ENCODE measurements at regions not wholly inside any gene's neighbourhood (a gene's known extent, or its start where the extent isn't known, plus 50 kb on each side); places are given as distances from the start of the nearest gene placed in this dataset.
"Not testable (repeated sequence)": the region's sequence is repeated elsewhere in the genome, so short reads cannot be mapped to it uniquely, and the experiment has no call there.

- Histone ChIP-seq H3K27ac (no peak overlapping the region), H3K4me3 (no peak overlapping the region), H3K36me3 (replicated peaks in 1 of 2) (no peaks in the 10 kb centered on the region), H3K4me1 (replicated peaks in 1 of 2) (no peaks in the 10 kb centered on the region), H3K27me3 (no peaks in the 10 kb centered on the region), H3K9me3 (replicated peaks in 1 of 3) (no peaks in the 10 kb centered on the region)
- no peak for DNase-seq
- intact Hi-C loops (cut with DNase I), result no loop called here
- WGBS, 4 donors, result 44 to 57% (median 50%) methylated on average over 1 of the region's 1 CpG
- TF ChIP-seq CTCF (IDR thresholded peaks at IDR 0.05) (no peak), POLR2A (IDR thresholded peaks at IDR 0.05) (no peak)
Measured at GRCh38 chr6:74439123-74439811, 743.3 kb downstream of the CD109 start.

GRCh38 chr6:74438395-74438794, 742.4 kb downstream of the CD109 start:
- DNase-seq; H3K36me3 ChIP-seq (replicated peaks in 1 of 2); H3K9me3 ChIP-seq (replicated peaks in 1 of 3); H3K4me3 ChIP-seq; intact Hi-C loops (cut with DNase I); H3K4me1 ChIP-seq (replicated peaks in 1 of 2); H3K27me3 ChIP-seq; H3K27ac ChIP-seq: not testable (repeated sequence)
- 60 to 88% (median 72%) methylated on average over 1 of the region's 1 CpG for WGBS, 4 donors

- Histone ChIP-seq H3K36me3 (replicated peaks in 1 of 2) (no peaks in the 10 kb centered on the region), H3K27me3 (no peaks in the 10 kb centered on the region), H3K4me3 (no peak overlapping the region), H3K27ac (no peak overlapping the region), H3K9me3 (replicated peaks in 1 of 3) (no peaks in the 10 kb centered on the region), H3K4me1 (replicated peaks in 1 of 2) (no peaks in the 10 kb centered on the region)
- no peak for DNase-seq
- intact Hi-C loops (cut with DNase I), result no loop called here
- TF ChIP-seq CTCF (IDR thresholded peaks at IDR 0.05) (no peak), POLR2A (IDR thresholded peaks at IDR 0.05) (no peak)
Measured at GRCh38 chr6:74434171-74434570, 738.2 kb downstream of the CD109 start.

- Histone ChIP-seq H3K36me3 (replicated peaks in 1 of 2) (no peaks in the 10 kb centered on the region), H3K9me3 (replicated peaks in 1 of 3) (no peaks in the 10 kb centered on the region), H3K4me1 (replicated peaks in 1 of 2) (no peaks in the 10 kb centered on the region), H3K27ac (no peak overlapping the region), H3K27me3 (no peaks in the 10 kb centered on the region), H3K4me3 (no peak overlapping the region)
- intact Hi-C loops (cut with DNase I), result no loop called here
- no peak for TF ChIP-seq POLR2A (IDR thresholded peaks at IDR 0.05)
- no peak for TF ChIP-seq CTCF (IDR thresholded peaks at IDR 0.05)
- 67 to 82% (median 68%) methylated on average over 3 of the region's 3 CpGs for WGBS, 4 donors
- DNase-seq, result no peak
Measured at GRCh38 chr6:74431873-74432580, 736.0 kb downstream of the CD109 start.

- H3K4me3 ChIP-seq, result no peak overlapping the region
- intact Hi-C loops (cut with DNase I), result no loop called here
- WGBS, 4 donors, result 84 to 92% (median 88%) methylated on average over 1 of the region's 1 CpG
Measured at GRCh38 chr6:74420221-74420620, 724.2 kb downstream of the CD109 start.

More at GRCh38 chr6:74420221-74420620, 724.2 kb downstream of the CD109 start:
- no peak for DNase-seq
- Histone ChIP-seq H3K9me3 (replicated peaks in 1 of 3) (no peaks in the 10 kb centered on the region), H3K27me3 (no peaks in the 10 kb centered on the region), H3K4me1 (replicated peaks in 1 of 2) (no peaks in the 10 kb centered on the region), H3K36me3 (replicated peaks in 1 of 2) (no peaks in the 10 kb centered on the region), H3K27ac (no peak overlapping the region)
- no peak for TF ChIP-seq POLR2A (IDR thresholded peaks at IDR 0.05)
- TF ChIP-seq CTCF (IDR thresholded peaks at IDR 0.05), result no peak
